ENCODE measurements at regions not wholly inside any gene's neighbourhood (a gene's known extent, or its start where the extent isn't known, plus 50 kb on each side); places are given as distances from the start of the nearest gene placed in this dataset.

- no peak overlapping the region for H3K4me3 ChIP-seq (ENCODE audit: control insufficient read depth, low read depth, low read length)
- TF ChIP-seq CTCF (conservative IDR thresholded peaks at IDR 0.05; ENCODE audit: control insufficient read depth, insufficient read depth, low read depth, low read length) = no peak
Observed at GRCh38 chr12:111102102-111102739, 181.8 kb upstream of the MYL2 start.

GRCh38 chr12:111101003-111101402 is 180.6 kb upstream of the MYL2 start:
- no peak for DNase-seq (ENCODE audit: low read depth)
- H3K4me3 ChIP-seq (ENCODE audit: control insufficient read depth, low read depth, low read length) = no peak overlapping the region
- no peak for TF ChIP-seq CTCF (conservative IDR thresholded peaks at IDR 0.05; ENCODE audit: control insufficient read depth, insufficient read depth, low read depth, low read length)

More at GRCh38 chr12:111102102-111102739, 181.8 kb upstream of the MYL2 start:
- DNase-seq (ENCODE audit: low read depth) = no peak

GRCh38 chr12:111100554-111100953 is 180.2 kb upstream of the MYL2 start:
- no peak for DNase-seq (ENCODE audit: low read depth)
- TF ChIP-seq CTCF (conservative IDR thresholded peaks at IDR 0.05; ENCODE audit: control insufficient read depth, insufficient read depth, low read depth, low read length) = no peak

GRCh38 chr12:111100003-111100402 is 179.6 kb upstream of the MYL2 start:
- no peak overlapping the region for H3K4me3 ChIP-seq (ENCODE audit: control insufficient read depth, low read depth, low read length)
- TF ChIP-seq CTCF (conservative IDR thresholded peaks at IDR 0.05; ENCODE audit: control insufficient read depth, insufficient read depth, low read depth, low read length) = no peak
- DNase-seq (ENCODE audit: low read depth) = no peak

More at GRCh38 chr12:111100554-111100953, 180.2 kb upstream of the MYL2 start:
- H3K4me3 ChIP-seq (ENCODE audit: control insufficient read depth, low read depth, low read length) = no peak overlapping the region

GRCh38 chr12:111099186-111099585 is 178.8 kb upstream of the MYL2 start:
- H3K4me3 ChIP-seq (ENCODE audit: control insufficient read depth, low read depth, low read length) = no peak overlapping the region
- DNase-seq (ENCODE audit: low read depth) = no peak
- TF ChIP-seq CTCF (conservative IDR thresholded peaks at IDR 0.05; ENCODE audit: control insufficient read depth, insufficient read depth, low read depth, low read length) = no peak

GRCh38 chr12:111094157-111095010 is 174.0 kb upstream of the MYL2 start:
- TF ChIP-seq CTCF (conservative IDR thresholded peaks at IDR 0.05; ENCODE audit: control insufficient read depth, insufficient read depth, low read depth, low read length) = no peak
- no peak for DNase-seq (ENCODE audit: low read depth)
- H3K4me3 ChIP-seq (ENCODE audit: control insufficient read depth, low read depth, low read length) = no peak overlapping the region
